GM21786 (cell line): ENCODE measurements at regions not wholly inside any gene's neighbourhood (a gene's known extent, or its start where the extent isn't known, plus 50 kb on each side); places are given as distances from the start of the nearest gene placed in this dataset.
"Not testable (repeated sequence)": the region's sequence is repeated elsewhere in the genome, so short reads cannot be mapped to it uniquely, and the experiment has no call there.

Experiments used
- ATAC-seq: cut with Tn5 transposase; IDR thresholded peaks from one replicate; pipeline ENCODE4 v1.9.1; 2021; ENCODE audit not compliant: unreplicated experiment

DNA sequence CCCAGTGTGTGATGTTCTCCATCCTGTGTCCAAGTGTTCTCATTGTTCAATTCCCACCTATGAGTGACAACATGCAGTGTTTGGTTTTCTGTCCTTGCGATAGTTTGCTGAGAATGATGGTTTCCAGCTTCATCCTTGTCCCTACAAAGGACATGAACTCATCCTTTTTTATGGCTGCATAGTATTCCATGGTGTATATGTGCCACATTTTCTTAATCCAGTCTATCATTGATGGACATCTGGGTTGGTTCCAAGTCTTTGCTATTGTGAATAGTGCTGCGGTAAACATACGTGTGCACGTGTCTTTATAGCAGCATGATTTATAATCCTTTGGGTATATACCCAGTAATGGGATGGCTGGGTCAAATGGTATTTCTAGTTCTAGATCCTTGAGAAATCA, 134.3 kb downstream of the CCDC71L start:
- ATAC-seq, result not testable (repeated sequence)

DNA sequence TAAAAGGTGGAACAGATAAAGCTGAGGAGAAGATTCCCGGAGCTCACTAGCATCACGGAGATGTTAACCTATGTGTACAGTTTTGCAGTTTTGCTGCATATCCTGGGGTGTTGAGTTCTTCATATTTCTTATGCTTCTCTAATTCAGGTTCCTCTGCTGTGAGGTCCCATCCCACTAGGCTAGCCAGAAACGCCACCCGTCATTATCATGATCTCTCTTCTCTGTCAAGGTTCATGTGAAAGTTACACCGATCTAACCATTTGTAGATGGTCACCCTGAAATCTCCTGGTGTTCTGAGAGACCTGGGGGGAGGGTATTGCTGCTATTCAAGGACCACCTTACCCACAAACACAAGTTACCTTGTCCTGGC, 136.3 kb downstream of the CCDC71L start:
- ATAC-seq, result no peak

DNA sequence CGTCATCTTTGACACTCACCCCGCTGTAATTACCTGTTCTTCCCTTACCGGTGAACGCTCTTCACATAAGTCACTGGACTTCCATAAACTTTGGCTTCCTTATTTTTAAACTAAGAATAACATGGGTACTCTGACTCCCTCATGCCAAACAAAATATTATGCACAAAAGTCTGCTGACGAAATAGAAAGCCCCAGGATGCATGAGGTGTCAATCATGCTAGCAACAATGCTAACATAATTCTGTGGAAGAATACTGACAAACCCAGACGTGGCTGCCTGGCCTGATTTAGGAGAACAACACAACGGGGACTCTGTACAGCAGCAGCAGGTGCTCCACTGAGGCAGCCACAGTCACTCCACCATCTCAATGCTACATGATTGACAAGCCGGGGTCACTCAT, 137.5 kb downstream of the CCDC71L start:
- ATAC-seq, result no peak

DNA sequence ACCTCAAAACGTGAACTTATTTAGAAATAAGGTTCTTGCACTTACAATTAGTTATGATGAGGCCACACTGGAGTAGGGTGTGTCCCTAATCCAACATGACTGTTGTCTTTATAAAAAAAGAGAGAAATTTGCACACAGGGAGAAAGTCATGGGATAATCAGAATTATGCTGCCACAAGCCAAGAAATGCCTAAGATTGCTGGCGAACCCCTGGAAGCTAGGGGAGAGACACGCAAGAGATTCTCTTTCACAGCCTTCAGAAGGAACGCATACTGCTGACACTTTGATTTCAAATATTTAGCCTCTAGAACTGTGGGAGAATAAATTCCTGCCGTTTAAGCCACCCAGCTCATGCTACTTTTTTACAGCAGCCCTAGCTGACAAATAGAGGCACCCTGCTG, 138.3 kb downstream of the CCDC71L start:
- ATAC-seq, result no peak

- ATAC-seq, result no peak
These were observed 139.4 kb downstream of the CCDC71L start for GRCh38 chr7:106521541-106521940.

DNA sequence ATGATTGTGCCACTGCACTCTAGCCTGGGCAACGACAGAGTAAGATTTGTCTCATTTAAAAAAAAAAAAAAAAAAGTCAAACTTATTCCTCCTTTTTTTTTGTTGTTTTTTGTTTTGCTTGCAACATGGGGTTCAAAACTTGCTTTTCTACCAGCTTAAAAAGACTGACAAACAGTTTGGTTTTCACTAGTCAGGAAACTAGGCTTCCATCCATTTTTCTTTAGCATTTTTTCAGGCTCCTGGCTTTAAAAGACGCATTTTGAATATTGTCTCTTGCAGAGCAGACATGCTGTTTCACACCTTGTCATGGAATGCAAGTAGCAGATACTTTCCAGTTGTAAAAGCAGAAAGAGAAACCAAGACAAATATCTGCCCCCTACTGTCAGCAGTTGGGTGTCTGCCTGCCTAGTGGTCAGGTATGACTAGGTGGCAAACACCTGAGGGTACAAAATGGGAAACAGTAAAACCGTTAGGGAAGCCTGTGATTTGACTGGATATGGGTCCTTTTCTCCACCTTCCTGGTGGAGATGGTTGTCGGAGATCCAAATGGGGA, 139.9 kb downstream of the CCDC71L start:
- no peak for ATAC-seq

DNA sequence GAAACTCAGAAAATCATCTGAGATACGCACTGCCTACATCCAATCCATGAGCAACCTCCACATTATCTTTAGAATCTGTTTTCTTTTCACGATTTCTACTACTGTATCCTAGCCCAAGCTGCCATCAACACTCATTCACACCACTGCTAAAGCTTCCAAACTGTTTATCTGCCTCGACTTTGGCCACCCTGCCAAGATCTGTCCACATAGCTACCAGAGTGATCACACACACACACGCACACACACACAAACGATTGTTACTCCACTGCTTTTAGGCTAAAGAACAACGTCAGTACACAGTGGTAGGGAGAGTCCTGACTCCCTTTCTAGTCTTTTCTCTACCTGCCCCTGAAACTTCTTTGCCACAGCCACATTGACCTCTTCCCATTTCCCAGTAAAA, 142.0 kb downstream of the CCDC71L start:
- no peak for ATAC-seq

GRCh38 chr7:106518239-106518638, 142.7 kb downstream of the CCDC71L start:
- ATAC-seq, result no peak

DNA sequence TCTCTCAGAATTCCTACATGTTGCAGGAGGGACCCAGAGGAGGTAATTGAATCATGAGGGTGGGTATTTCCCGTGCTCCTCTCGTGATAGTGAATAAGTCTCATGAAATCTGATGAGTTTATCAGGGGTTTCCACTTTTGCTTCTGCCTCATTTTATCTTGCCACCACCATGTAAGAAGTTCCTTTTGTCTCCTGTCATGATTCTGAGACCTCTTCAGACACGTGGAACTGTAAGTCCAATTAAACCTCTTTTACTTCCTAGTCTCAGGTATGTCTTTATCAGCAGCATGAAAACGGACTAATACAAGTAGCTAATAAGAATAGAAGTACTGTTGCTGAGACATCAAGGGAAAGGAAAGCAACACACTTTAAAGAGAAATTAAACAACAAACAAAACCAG, 143.4 kb downstream of the CCDC71L start:
- ATAC-seq, result no peak

DNA sequence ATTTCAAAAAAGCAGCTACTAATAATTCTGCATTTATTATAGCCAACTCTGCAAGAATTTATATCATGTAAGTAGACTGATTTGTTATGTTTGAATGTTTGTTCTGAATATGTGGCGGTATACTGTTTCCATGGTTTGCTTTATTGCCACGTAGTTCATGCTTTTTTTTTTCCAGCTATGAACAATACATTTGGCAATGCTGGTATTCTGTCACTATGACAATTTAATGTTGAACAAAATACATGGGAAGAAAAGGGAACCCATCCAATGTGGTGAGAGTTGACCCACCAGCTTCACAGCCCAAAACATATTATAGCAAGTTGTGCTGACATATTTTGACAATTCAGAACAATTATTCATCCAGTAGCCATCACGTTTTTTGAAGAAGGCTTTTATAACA, 145.6 kb downstream of the CCDC71L start:
- no peak for ATAC-seq

GRCh38 chr7:106514881-106515280, 146.1 kb downstream of the CCDC71L start:
- ATAC-seq, result no peak

DNA sequence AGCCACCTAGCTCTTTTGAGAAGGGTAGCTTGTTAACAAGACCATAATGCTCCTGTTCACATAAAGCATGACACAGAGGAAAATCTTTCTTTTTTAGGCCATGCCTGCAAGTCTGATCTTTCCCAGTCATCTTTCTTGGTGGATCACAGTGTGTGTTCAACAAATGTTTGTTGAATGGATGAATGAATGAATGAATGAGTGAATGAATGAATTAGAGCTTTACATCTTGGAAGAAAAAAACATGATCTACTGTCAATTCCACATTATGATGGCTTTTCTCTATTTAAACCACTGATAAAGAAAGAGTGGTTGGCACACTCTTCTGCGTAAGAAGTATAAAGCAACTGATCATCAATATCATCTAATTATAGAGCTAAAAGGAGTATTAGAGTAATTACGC, 148.7 kb downstream of the CCDC71L start:
- no peak for ATAC-seq

DNA sequence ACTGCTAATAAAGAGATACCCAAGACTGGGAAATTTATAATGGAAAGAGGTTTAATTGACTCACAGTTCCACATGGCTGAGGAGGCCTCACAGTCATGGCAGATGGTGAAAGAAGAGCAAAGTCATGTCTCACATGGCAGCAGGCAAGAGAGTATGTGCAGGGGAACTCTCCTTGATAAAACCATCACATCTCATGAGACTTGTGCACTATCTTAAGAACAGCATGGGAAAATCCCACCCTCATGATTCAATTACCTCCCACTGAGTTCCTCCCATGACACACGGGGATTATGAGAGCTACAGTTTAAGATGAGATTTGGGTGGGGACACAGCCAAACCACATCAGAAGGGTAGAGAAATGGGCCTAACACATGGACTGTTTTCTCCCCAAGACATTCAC, 156.3 kb downstream of the CCDC71L start:
- no peak for ATAC-seq

DNA sequence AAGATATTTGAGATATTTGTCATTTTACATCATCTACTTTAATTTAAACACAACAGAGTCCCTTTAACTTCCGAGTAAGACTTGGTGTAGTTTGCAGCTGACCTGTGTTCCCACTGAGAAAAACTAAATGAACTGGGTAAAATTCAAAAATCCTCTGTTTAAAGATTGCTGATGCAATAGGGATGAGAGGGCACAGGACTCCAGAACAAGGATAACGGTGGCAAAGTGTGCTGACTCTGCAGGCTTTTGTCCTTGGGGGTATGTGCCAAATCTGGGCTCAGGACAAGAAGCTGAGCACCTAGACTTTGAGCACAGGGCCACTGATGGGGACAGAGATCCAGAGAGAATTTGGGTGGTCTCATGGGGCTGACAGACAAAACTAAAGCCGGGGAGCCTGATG, 156.8 kb downstream of the CCDC71L start:
- no peak for ATAC-seq

DNA sequence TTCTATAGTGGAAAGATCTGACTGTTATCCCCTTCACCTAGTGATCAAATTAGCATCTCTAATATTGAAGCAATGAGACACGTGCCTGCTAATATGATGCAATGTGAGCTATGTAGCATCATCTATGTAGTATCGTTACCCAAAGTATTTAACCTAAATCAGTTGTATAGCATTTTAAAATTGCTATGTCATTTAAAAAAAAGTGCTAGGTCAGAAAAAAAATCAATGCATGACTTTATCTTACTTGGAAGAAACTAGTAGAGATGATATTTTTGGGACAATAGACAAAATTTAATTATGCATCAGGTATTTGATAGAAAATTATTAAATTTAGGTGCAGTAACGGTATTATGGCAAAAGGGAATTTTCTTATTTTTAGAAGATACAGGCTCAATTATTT, 157.3 kb downstream of the CCDC71L start:
- no peak for ATAC-seq

- no peak for ATAC-seq
These were observed 159.1 kb downstream of the CCDC71L start for GRCh38 chr7:106501605-106502580.

- no peak for ATAC-seq
These were observed 161.1 kb downstream of the CCDC71L start for GRCh38 chr7:106499897-106500296.

DNA sequence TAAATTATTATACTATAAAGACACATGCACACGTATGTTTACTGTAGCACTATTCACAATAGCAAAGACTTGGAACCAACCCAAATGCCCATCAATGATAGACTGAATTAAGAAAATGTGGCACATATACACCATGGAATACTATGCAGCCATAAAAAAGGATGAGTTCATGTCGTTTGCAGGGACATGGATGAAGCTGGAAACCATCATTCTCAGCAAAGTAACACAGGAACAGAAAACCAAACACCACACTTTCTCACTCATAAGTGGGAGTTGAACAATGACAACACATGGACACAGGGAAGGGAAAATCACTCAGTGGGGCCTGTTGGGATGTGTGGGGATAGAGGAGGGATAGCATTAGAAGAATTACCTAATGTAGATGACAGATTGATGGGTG, 163.0 kb downstream of the CCDC71L start:
- ATAC-seq, result not testable (repeated sequence)

GRCh38 chr7:106493041-106493731, 167.8 kb downstream of the CCDC71L start:
- ATAC-seq, result no peak

GRCh38 chr7:106488465-106488864, 172.5 kb downstream of the CCDC71L start:
- no peak for ATAC-seq

DNA sequence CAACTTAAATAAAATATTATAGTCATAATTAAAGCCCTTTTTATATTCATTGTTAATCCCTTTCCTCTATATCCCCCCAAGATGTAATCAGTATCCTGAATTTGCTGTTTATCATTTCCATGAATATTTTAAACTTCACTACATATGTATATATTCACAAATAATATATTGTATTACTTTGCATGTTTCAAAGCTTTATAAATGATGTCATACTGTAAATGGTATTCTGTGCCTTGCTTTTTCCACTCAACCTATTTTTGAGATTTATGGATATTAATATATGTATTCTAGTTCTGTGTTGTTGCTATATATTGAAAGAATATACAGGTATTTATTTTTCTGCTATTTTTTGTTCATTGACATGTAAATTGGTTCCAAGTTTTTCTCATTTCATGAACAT, 173.1 kb downstream of the CCDC71L start:
- ATAC-seq, result no peak

- no peak for ATAC-seq
These were observed 174.6 kb downstream of the CCDC71L start for GRCh38 chr7:106486331-106486730.
